Posterior vena cava (tissue), 2 donors: ENCODE measurements at regions not wholly inside any gene's neighbourhood (a gene's known extent, or its start where the extent isn't known, plus 50 kb on each side); places are given as distances from the start of the nearest gene placed in this dataset.

Experiments used
- DNase-seq: peaks from one replicate; pipeline ENCODE4 v3.0.0-alpha.2; 2020; ENCODE audit warnings: low spot score
- intact Hi-C, 2 donors: fragments of 100-400 bp; cut with DNase I; formaldehyde crosslinking; loops; one replicate each; pipeline versions ENCODE4 v1.14.1 to v1.14.2; 2022 to 2023
- donor health status: DM: yes; HTN: yes; CAD: no.
- donor health status: DM: yes; HTN: yes; CAD: no.

DNA sequence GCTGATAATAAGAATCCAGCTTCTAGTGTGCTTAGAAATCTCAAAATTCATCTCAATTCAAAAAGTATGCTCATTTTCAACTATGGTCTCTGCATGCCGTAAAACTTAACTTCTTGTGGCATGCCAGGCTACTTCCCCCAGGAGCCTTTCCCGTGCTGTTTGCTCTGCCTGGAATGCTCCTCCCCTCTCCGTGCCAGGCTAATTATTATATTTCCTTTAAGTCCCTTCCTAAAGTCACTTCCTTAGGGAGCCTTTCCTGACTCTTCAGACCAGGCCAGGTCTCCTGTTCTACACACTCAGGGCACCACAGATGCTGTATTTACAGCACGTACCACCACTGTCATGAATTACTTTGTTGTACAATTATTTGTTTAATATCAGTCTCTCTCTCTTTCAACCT lies 67.1 kb upstream of the PPP2R5A start:
- intact Hi-C loops = no loop called here
- DNase-seq = no peak

GRCh38 chr1:212218911-212219310 lies 66.3 kb upstream of the PPP2R5A start:
- intact Hi-C loops = no loop called here
- no peak for DNase-seq

GRCh38 chr1:212219679-212220463 lies 65.3 kb upstream of the PPP2R5A start:
- DNase-seq = no peak
- intact Hi-C loops = no loop called here

GRCh38 chr1:212221801-212222200 lies 63.4 kb upstream of the PPP2R5A start:
- no peak for DNase-seq
- intact Hi-C loops = no loop called here

DNA sequence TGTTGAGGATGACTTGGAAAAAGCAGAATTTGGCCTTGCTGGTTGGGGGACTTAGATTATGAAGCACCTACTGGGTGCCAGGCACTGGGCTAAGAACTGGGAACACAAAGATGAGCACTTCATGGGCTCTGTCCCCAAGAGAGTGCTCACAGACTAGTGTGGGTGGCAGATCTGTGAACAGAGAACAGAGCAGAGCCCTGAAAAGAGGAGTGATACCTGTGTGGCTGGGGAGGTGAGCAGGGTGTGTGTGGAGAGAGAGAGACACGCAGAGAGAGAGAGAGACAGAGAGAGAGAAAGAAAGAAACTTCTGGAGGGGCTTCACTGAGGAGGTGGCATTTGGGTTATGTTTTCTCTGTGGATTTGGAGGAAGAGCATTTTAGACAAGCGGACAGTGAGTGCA lies 61.1 kb upstream of the PPP2R5A start:
- DNase-seq = no peak
- intact Hi-C loops = no loop called here

GRCh38 chr1:212225416-212225815 lies 59.8 kb upstream of the PPP2R5A start:
- no peak for DNase-seq

GRCh38 chr1:212225871-212226302 lies 59.3 kb upstream of the PPP2R5A start:
- intact Hi-C loops = no loop called here
- DNase-seq = no peak

More at GRCh38 chr1:212225416-212225815, 59.8 kb upstream of the PPP2R5A start:
- intact Hi-C loops = no loop called here

- DNase-seq = no peak
- intact Hi-C loops = no loop called here
These were observed 58.7 kb upstream of the PPP2R5A start for GRCh38 chr1:212226467-212226866.

- intact Hi-C loops = no loop called here
These were observed 57.1 kb upstream of the PPP2R5A start for GRCh38 chr1:212228076-212228475.

GRCh38 chr1:212228591-212229119 lies 56.6 kb upstream of the PPP2R5A start:
- intact Hi-C loops = no loop called here
- DNase-seq = no peak

More at GRCh38 chr1:212228076-212228475, 57.1 kb upstream of the PPP2R5A start:
- DNase-seq = no peak

GRCh38 chr1:212229654-212230053 lies 55.6 kb upstream of the PPP2R5A start:
- intact Hi-C loops = no loop called here
- DNase-seq = no peak

DNA sequence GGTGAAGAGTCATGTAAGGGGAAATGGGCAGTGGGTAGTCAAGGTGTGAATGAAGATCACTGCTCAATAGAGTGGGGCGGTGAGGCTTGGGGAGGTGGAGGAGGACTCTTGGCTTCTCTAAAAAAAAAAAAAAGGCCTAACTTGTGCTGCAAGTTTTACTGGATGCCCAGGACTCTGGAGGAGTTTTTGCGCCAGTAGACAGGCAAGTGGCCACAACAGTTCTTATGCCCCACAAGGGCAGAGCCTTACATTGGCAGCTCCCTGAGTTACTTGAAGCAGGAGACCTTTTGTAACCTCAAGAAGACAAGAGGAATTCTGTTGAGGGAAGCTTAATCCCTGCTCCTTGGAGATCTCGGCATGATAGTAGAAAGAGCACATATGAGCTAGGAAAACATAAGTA lies 54.9 kb upstream of the PPP2R5A start:
- intact Hi-C loops = no loop called here
- DNase-seq = no peak

DNA sequence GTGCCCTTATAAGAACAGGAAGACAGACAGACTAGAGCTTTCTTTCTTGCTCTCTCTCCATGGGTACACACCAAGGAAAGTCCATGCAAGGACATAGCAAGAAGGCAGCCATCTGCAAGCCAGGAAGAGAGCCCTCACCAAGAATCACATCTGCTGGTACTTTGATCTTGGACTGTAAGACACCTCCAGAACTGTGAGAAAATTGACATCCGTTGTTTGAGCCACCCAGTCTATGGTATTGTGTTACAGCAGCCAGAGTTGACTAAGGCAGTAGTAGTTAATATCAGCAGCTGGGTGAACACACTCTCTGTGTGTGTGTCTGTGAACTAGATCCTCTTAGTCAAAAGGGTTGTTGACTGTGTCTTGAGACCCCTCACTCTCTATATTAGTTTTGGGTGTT lies 53.8 kb upstream of the PPP2R5A start:
- DNase-seq = no peak
- intact Hi-C loops = no loop called here

- intact Hi-C loops = no loop called here
These were observed 53.1 kb upstream of the PPP2R5A start for GRCh38 chr1:212232090-212232489.

DNA sequence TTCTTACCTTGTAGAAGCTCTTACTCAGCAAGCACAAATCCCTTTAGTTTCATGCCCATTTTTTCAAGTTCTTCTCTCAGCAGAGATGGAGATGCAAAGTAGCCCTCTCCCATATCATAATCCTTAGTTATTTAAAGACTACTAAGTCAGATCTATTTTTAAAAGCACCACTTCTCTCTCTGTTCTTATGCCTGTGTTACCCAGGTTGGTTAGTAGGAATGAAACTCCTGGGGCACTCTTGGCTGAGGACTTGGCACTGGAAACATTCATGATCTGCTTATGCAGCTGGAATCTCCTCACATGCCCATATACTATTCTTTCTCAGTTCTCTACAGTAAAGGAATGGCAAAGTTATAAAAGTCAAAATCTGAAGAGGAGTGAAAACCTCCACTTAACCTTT lies 51.9 kb upstream of the PPP2R5A start:
- intact Hi-C loops = no loop called here

More at GRCh38 chr1:212232090-212232489, 53.1 kb upstream of the PPP2R5A start:
- no peak for DNase-seq

GRCh38 chr1:212234431-212235395 lies 50.5 kb upstream of the PPP2R5A start:
- DNase-seq = no peak
- intact Hi-C loops = no loop called here

More for the DNA sequence above, 51.9 kb upstream of the PPP2R5A start:
- no peak for DNase-seq
